GM04503 (cell line): ENCODE measurements at regions not wholly inside any gene's neighbourhood (a gene's known extent, or its start where the extent isn't known, plus 50 kb on each side); places are given as distances from the start of the nearest gene placed in this dataset.
"Not testable (repeated sequence)": the region's sequence is repeated elsewhere in the genome, so short reads cannot be mapped to it uniquely, and the experiment has no call there.

Experiments used
- DNase-seq: peaks from one replicate; pipeline ENCODE4 v3.0.0-alpha.2; 2012; ENCODE audit warnings: low read depth

GRCh38 chr17:68700421-68700820 lies 99.3 kb upstream of the FAM20A start:
- no peak for DNase-seq

GRCh38 chr17:68699936-68700335 lies 98.8 kb upstream of the FAM20A start:
- DNase-seq: no peak

GRCh38 chr17:68698746-68699145 lies 97.6 kb upstream of the FAM20A start:
- no peak for DNase-seq

GRCh38 chr17:68697850-68698361 lies 96.7 kb upstream of the FAM20A start:
- peak; percentile 61 for DNase-seq

- DNase-seq: no peak
These were observed 94.5 kb upstream of the FAM20A start for GRCh38 chr17:68695659-68696058.

DNA sequence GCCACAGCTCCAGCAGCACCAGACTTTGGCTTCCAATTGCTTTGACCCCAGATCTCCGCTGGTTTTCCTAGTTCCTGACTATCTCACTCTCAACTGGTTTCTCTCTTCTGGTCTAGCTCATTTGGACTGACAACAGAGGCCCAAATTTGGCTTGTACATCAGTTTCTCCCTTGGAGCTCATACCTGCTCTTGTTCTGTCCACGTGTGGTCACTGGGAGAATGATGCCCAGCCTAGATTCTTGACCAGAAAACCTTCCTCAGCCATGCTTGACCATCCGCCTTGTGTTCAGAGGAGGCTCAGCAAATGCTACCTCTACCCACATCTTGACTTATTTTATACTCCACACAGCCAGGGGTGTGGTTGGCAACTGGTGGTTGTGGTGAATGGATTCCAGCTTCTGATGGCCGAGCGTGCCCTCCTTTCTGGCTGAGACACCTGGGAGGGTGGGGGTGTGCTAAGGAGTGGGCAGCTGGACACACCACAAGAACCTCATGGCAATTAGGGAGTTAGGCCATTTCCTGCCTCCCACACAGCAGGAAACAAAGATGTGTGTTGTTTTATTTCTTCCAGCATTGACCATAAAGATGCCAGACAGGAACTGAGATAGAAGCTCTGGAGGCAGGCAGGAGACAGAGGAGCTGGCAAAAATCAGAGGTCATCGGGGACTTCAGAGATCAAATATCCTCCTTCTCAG lies 93.8 kb upstream of the FAM20A start:
- DNase-seq: no peak

GRCh38 chr17:68693896-68694295 lies 92.7 kb upstream of the FAM20A start:
- DNase-seq: no peak

DNA sequence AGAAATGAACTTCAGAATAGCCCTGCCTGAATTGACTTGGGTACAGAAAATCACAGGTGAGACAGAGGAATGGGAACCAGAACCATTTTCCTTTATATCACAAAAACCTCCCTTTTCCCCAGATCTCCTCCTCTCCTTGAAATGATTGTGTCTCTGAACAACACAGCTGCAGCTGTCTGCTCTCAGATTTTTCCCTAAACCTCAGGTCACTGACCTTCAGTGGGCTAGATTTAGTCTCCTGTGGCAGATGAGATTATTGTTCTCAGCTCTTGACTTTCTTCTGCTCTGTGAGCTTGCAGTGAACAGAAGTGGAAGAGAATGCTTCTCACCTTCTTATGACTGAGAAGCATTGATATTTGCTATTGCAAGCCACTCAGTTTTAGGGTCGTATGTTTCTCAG lies 92.3 kb upstream of the FAM20A start:
- no peak for DNase-seq

GRCh38 chr17:68686108-68686988 lies 85.2 kb upstream of the FAM20A start:
- DNase-seq: no peak

DNA sequence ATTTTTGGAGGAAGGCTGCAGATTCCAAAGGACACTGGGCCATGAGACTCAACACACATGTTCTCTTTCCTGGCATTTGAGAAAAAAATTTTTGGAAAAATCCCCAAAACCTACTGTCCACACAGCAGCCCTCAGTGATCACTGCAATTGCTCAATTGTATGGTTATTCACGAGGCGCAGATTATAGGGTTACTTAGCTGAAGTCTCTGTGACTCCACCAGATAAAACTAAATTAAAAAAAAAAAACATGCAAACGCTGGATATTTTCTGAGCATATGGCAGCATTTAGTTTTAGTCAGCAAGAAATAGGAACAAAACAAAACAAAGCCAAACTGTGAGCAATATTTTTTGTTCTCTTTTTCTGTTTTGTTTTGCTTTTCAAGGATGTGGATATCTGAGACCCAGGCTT lies 83.8 kb upstream of the FAM20A start:
- DNase-seq: no peak

DNA sequence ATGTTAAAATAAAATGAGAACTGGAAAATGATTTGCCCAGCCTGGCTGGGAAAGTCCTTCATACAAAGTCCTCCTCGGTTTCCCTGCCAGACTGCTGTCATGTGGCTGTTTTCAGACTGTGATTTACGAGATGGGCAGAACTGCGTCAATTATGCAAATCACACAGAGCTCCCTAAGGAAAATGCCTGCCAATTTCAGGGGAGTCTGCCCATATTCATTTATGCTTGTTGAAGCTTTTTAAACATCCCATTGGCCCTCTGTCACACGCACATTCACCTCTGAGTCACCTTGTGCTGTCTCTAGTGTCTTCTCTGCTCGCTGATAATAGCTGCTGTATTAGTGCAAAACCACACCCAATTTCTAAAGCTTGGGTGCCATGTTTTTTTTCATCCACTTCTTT lies 81.7 kb upstream of the FAM20A start:
- DNase-seq: no peak

DNA sequence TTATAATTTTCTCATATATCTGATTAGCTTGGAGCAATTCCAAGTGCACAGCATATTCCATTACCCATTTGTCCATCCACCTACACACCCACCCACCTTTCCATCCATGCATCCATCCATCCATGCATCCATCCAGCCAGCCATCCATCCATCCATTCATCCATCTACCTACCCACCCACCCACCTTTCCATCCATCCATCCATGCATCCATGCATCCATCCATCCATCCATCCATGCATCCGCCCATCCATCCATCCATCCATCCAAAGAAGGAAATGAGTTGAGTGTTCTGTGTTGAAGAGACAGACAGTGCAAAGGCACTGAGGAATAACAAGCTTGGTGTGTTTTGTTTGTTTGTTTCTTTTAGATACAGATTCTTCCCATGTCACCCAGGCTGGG lies 78.7 kb upstream of the FAM20A start:
- DNase-seq: no peak

DNA sequence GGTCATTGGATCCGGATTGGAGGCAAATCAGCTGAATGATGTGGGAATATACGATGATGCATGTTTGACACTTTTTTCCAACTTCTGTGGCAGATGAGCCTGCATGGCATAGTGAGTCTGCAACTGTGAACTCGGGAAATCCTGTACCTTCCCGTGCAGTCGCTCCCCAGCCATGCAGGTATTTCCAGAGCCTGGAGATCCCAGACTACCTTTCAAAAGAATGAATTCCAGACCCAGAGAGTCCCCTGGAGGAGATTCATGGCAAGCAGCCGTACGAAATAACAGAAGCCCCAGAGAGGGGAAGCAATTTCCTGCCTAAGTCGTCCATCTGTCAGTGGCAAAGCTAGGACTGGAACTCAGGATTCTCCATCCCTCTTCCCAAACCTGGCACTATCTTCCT lies 75.7 kb upstream of the FAM20A start:
- no peak for DNase-seq

- DNase-seq: no peak
These were observed 74.6 kb upstream of the FAM20A start for GRCh38 chr17:68675723-68676122.

DNA sequence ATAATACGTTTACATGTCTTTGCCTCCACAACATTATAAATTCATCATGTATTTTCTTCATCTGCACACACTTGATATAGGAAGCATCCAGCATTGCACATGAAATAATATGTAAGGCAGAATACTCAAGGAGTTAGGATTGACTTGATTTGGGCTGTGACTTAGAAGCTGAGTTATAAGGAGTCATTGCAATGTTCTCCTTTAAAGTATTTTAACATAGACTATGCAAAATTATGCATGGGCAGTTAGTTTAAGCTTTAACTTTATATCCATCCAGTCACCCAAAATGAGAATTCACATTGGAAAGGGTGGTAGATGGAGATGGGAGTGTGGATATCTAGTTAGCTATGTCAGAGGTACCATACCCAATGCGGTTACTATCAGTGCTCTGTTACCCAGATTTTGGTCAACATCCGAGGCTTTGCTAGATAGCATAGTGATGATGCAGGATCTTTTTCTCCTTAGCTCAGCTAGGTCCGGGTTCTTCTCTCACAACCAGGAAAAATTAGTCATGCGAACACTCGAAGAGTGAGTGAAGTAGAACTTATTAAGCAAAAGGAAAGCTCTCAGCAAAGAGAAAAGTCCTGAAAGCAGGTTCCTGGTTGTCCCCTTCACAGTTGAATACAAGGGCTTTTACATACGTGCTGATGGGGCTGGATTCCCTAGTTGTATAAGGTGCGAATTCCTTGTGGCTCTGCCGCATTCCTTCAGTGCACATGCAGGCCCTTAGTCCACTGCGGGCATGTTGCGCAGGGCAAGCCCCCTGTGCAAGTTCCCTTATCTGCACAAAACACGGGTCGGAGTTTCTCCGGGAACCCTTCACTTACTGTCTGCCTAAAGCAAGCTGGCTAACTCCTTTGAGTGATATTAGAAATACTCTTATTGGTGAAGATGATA lies 73.1 kb upstream of the FAM20A start:
- no peak for DNase-seq

- no peak for DNase-seq
These were observed 70.0 kb upstream of the FAM20A start for GRCh38 chr17:68670967-68671693.

- DNase-seq: not testable (repeated sequence)
These were observed 65.3 kb upstream of the FAM20A start for GRCh38 chr17:68666438-68666837.

- DNase-seq: no peak
These were observed 64.2 kb upstream of the FAM20A start for GRCh38 chr17:68665373-68665772.

GRCh38 chr17:68662479-68662878 lies 61.3 kb upstream of the FAM20A start:
- no peak for DNase-seq

DNA sequence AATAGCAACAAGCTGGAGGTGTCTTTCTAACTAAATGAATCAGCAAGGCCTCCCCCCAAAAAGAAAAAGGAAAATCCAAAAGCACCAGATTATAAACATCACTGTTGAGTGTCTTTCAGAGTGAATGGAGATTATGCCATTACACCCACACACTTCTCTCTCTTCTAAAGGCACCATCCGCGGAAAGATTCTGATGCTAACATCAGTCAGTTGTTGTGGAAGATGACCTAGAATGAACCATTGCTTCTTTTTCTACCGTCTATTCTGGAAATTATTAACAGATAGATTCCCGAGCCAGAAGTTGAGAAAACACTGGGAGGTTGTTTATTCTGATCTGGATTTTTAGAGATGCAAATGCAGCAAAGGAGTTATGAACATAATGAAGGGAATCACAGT lies 60.9 kb upstream of the FAM20A start:
- no peak for DNase-seq

DNA sequence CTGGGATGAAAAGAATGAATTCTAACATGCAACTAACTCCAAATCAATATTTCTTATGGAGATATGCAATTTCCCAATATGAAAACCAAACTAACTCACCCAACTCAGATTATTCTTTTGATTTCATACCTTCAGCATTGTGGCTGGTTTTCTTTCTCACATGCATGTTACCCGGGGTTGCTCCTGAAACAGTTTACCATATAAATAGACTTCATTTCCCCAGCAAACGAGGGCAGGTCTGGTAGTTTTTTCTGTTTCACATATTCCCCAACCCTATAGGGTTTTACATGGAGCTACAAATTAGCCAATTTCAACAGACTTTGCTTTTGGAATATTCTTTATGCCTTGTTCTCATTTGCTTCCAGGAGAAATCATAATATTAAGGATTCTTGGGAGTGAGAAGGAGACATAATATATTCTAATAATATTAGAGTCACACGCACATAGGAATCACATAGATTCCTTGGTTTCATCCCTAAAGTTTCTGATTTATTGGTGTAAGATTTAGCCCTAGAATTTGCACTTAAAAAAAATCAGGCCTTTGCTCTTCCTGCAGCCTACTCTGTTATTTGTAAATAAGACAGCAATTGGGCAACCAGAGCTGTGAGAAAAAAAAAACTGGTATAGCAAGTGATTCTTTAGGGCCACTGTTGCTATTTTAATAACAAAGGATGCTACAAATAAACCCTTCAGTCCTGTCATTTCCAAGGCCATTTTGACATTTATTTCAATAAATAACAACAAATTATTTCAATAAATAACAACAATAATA lies 60.3 kb upstream of the FAM20A start:
- no peak for DNase-seq
